MM.1S (cell line): ENCODE measurements at regions not wholly inside any gene's neighbourhood (a gene's known extent, or its start where the extent isn't known, plus 50 kb on each side); places are given as distances from the start of the nearest gene placed in this dataset.

Experiments
- DNase-seq: peaks from one replicate; pipeline ENCODE4 v3.0.0-alpha.2; 2015
- H2AFZ ChIP-seq: fragments of 300-600 bp; sonication (generic); 2 replicates; pipeline ENCODE4 v1.6.0; 2016; ENCODE audit warnings: antibody characterized with exemption, low read length
- H3F3A ChIP-seq: fragments of 300-600 bp; sonication (generic); 2 replicates; pipeline ENCODE4 v1.6.1; 2016; ENCODE audit warnings: mild to moderate bottlenecking, antibody characterized with exemption, low read length, moderate library complexity, mixed read lengths; ENCODE audit not compliant: insufficient read depth
- H3K27ac ChIP-seq: fragments of 300-600 bp; sonication (generic); 2 replicates; pipeline ENCODE4 v1.5.1; 2016; ENCODE audit warnings: mild to moderate bottlenecking, low read length
- H3K27me3 ChIP-seq: fragments of 300-600 bp; sonication (generic); replicated peaks from 2 replicates; pipeline ENCODE4 v1.6.0; 2016; ENCODE audit warnings: low read length; ENCODE audit not compliant: insufficient read depth
- H3K36me3 ChIP-seq: fragments of 300-600 bp; sonication (generic); replicated peaks from 2 replicates; pipeline ENCODE4 v1.6.1; 2016; ENCODE audit warnings: mild to moderate bottlenecking, low read length, mixed read lengths; ENCODE audit not compliant: insufficient read depth
- H3K4me1 ChIP-seq: fragments of 300-600 bp; sonication (generic); 2 replicates; pipeline ENCODE4 v1.6.1; 2016; ENCODE audit warnings: low read length, mixed read lengths
- H3K4me2 ChIP-seq: fragments of 300-600 bp; sonication (generic); 2 replicates; pipeline ENCODE4 v1.6.0; 2016; ENCODE audit warnings: low read depth, low read length
- H3K4me3 ChIP-seq: fragments of 300-600 bp; sonication (generic); 2 replicates; pipeline ENCODE4 v1.5.1; 2016; ENCODE audit warnings: low read length, mixed read lengths
- H3K79me2 ChIP-seq: fragments of 300-600 bp; sonication (generic); 2 replicates; pipeline ENCODE4 v1.6.1; 2016; ENCODE audit warnings: mixed run types, low read length, mixed read lengths
- H3K9ac ChIP-seq: fragments of 300-600 bp; sonication (generic); 2 replicates; pipeline ENCODE4 v1.6.1; 2016; ENCODE audit warnings: low read length, mixed read lengths
- H3K9me2 ChIP-seq: fragments of 300-600 bp; sonication (generic); replicated peaks from 2 replicates; pipeline ENCODE4 v1.6.1; 2016; ENCODE audit warnings: mild to moderate bottlenecking, low read length, mixed read lengths; ENCODE audit not compliant: insufficient read depth
- H3K9me3 ChIP-seq: fragments of 300-600 bp; sonication (generic); replicated peaks from 2 replicates; pipeline ENCODE4 v1.6.1; 2016; ENCODE audit warnings: mild to moderate bottlenecking, low read length, mixed read lengths; ENCODE audit not compliant: insufficient read depth
- H4K20me1 ChIP-seq: fragments of 300-600 bp; sonication (generic); 2 replicates; pipeline ENCODE4 v1.6.1; 2016; ENCODE audit warnings: mild to moderate bottlenecking, low read length, moderate library complexity, mixed read lengths; ENCODE audit not compliant: insufficient read depth
- EZH2 ChIP-seq: fragments of 300-600 bp; sonication (generic); optimal IDR thresholded peaks from 2 replicates; pipeline ENCODE3; 2017; ENCODE audit warnings: low read depth, mild to moderate bottlenecking, antibody characterized with exemption, low read length, mixed read lengths
- EZH2phosphoT487 ChIP-seq: fragments of 300-600 bp; sonication (generic); IDR thresholded peaks from 2 replicates; pipeline ENCODE4 v1.6.1; 2018; ENCODE audit warnings: antibody characterized with exemption, low read length
- TF ChIP-seq, protein P1 (sequence below): fragments of 300-600 bp; sonication (generic); IDR thresholded peaks from 2 replicates; pipeline ENCODE4 v1.5.1; 2016; ENCODE audit warnings: antibody characterized with exemption, low read length, mixed read lengths

DNA sequence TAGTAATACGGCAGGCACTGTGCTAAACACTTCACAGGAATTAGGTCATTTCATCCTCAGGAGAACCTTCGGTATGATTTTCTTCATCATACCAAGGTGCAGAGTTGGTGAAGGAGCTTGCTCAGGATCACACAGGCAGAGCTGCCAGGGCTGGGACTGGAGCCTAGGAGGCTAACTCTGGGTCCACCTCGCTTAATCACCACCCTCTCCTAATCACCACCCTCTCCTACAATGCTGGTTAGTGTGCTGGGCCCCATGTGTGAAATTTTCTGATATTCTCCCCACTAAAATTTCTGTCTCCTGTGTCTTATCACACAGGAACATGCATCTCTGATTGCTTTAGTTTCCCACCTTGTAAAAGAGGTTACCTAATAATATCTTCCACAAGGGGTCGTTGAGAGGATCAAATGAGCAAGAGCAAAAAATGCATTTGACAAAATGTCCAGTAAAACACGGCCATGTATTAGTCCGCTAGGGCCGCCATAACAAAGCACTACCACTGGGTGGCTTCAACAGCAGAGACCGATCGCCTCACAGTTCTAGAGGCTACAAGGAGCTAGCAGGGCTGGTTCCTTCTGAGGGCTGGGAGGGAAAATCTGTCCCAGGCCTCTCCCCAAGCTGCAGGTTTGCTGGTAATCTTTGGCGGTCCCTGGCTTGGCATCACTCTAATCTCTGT lies 128.2 kb upstream of the NFIB start:
- H3K4me1 ChIP-seq, result no peaks in the 10 kb centered on the region
- no peak for DNase-seq
- H3K4me2 ChIP-seq, result no peak overlapping the region
- no peaks in the 10 kb centered on the region for H3K79me2 ChIP-seq
- H2AFZ ChIP-seq, result no peak overlapping the region
- H3K27me3 ChIP-seq, result no peaks in the 10 kb centered on the region
- H3K9me3 ChIP-seq, result no peaks in the 10 kb centered on the region
- no peaks in the 10 kb centered on the region for H3K9me2 ChIP-seq
- H3K9ac ChIP-seq, result no peak overlapping the region
- no peak for TF ChIP-seq EZH2
- TF ChIP-seq, protein P1, sequence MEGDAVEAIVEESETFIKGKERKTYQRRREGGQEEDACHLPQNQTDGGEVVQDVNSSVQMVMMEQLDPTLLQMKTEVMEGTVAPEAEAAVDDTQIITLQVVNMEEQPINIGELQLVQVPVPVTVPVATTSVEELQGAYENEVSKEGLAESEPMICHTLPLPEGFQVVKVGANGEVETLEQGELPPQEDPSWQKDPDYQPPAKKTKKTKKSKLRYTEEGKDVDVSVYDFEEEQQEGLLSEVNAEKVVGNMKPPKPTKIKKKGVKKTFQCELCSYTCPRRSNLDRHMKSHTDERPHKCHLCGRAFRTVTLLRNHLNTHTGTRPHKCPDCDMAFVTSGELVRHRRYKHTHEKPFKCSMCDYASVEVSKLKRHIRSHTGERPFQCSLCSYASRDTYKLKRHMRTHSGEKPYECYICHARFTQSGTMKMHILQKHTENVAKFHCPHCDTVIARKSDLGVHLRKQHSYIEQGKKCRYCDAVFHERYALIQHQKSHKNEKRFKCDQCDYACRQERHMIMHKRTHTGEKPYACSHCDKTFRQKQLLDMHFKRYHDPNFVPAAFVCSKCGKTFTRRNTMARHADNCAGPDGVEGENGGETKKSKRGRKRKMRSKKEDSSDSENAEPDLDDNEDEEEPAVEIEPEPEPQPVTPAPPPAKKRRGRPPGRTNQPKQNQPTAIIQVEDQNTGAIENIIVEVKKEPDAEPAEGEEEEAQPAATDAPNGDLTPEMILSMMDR, result no peak
- no peak for TF ChIP-seq EZH2phosphoT487
- H4K20me1 ChIP-seq, result no peaks in the 10 kb centered on the region
- H3K36me3 ChIP-seq, result no peaks in the 10 kb centered on the region
- H3K4me3 ChIP-seq, result no peak overlapping the region
- H3K27ac ChIP-seq, result no peak overlapping the region
- H3F3A ChIP-seq, result no peaks in the 10 kb centered on the region

- DNase-seq, result no peak
- no peaks in the 10 kb centered on the region for H3K9me3 ChIP-seq
- no peak for TF ChIP-seq EZH2
- TF ChIP-seq, protein P1, result no peak
- H3K36me3 ChIP-seq, result no peaks in the 10 kb centered on the region
- H3F3A ChIP-seq, result no peaks in the 10 kb centered on the region
- H3K79me2 ChIP-seq, result no peaks in the 10 kb centered on the region
- no peak overlapping the region for H3K9ac ChIP-seq
- H3K27ac ChIP-seq, result no peak overlapping the region
- H2AFZ ChIP-seq, result no peak overlapping the region
- no peaks in the 10 kb centered on the region for H4K20me1 ChIP-seq
- H3K9me2 ChIP-seq, result no peaks in the 10 kb centered on the region
- no peaks in the 10 kb centered on the region for H3K4me1 ChIP-seq
- no peaks in the 10 kb centered on the region for H3K27me3 ChIP-seq
- no peak overlapping the region for H3K4me2 ChIP-seq
- no peak overlapping the region for H3K4me3 ChIP-seq
Observed at GRCh38 chr9:14441115-14441514, 127.2 kb upstream of the NFIB start.

DNA sequence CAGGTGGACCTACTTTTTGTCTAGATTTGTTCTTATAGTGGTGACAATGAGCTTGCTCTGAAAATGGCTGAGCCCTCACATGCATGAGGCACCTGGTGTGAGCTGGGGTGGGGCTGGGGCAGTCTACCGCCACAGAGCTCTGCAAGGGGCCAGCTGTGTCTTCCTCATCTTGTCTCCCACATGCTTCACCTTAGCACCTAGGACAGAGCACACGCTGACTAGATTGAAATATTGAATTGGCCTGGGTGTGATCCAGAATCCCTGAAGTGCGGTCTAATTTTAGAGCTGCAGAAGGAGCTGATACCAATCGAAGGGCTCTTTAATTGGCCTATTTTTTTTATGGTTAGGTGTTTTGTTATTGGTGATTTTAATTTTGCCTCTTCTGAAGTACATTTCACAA lies 126.1 kb upstream of the NFIB start:
- H3K9ac ChIP-seq, result no peak overlapping the region
- no peak overlapping the region for H2AFZ ChIP-seq
- H3K4me1 ChIP-seq, result no peaks in the 10 kb centered on the region
- no peaks in the 10 kb centered on the region for H4K20me1 ChIP-seq
- DNase-seq, result no peak
- no peak overlapping the region for H3K4me3 ChIP-seq
- no peak overlapping the region for H3K4me2 ChIP-seq
- H3K27me3 ChIP-seq, result no peaks in the 10 kb centered on the region
- no peak for TF ChIP-seq EZH2phosphoT487
- TF ChIP-seq, protein P1, result no peak
- no peak for TF ChIP-seq EZH2
- H3K9me2 ChIP-seq, result no peaks in the 10 kb centered on the region
- H3K36me3 ChIP-seq, result no peaks in the 10 kb centered on the region
- H3F3A ChIP-seq, result no peaks in the 10 kb centered on the region
- H3K27ac ChIP-seq, result no peak overlapping the region
- no peaks in the 10 kb centered on the region for H3K9me3 ChIP-seq
- no peaks in the 10 kb centered on the region for H3K79me2 ChIP-seq
